IMR-90 (cell line): ENCODE measurements at regions not wholly inside any gene's neighbourhood (a gene's known extent, or its start where the extent isn't known, plus 50 kb on each side); places are given as distances from the start of the nearest gene placed in this dataset.

Experiments
- ATAC-seq: fragments of 200-7000 bp; cut with Tn5 transposase; 2 replicates; pipeline ENCODE4 v1.9.1; 2020; ENCODE audit warnings: low read depth, mild to moderate bottlenecking, moderate library complexity
- BruUV-seq: library from RNA; stranded (reverse); fragments of 400-500 nt; replicated peaks from 2 replicates; lab custom pipeline; 2021; lab: Mats Ljungman, UMichigan
- CTCF ChIA-PET: fragments of 300-600 bp; formaldehyde crosslinking; extraction: SDS; loops from one replicate; lab custom pipeline; 2021; ENCODE audit warnings: antibody characterized with exemption; lab: Yijun Ruan, JAX
- POLR2A ChIA-PET: fragments of 300-600 bp; sonication (Branson Sonifier 250); formaldehyde crosslinking; loops from one replicate; lab custom pipeline; 2022; ENCODE audit warnings: antibody characterized with exemption; ENCODE audit not compliant: unreplicated experiment; lab: Charles Lee
- DNase-seq: peaks from one replicate; pipeline ENCODE4 v3.0.0; 2013
- H2AFZ ChIP-seq: replicated peaks from 2 replicates; pipeline ENCODE3; 2013; ENCODE audit warnings: low read length, mild to moderate bottlenecking; ENCODE audit not compliant: poor library complexity
- H2AK5ac ChIP-seq: 2 replicates; pipeline ENCODE4 v1.6.1; 2013; ENCODE audit warnings: low read depth, low read length, inconsistent platforms
- H2AK9ac ChIP-seq: replicated peaks from 2 replicates; pipeline ENCODE3; 2013; ENCODE audit warnings: mild to moderate bottlenecking, low read depth, low read length, moderate library complexity; ENCODE audit not compliant: poor library complexity
- H2BK120ac ChIP-seq: 2 replicates; pipeline ENCODE4 v1.6.1; 2013; ENCODE audit warnings: low read depth, low read length, inconsistent platforms
- H2BK15ac ChIP-seq: 3 replicates; pipeline ENCODE4 v1.6.1; 2013; ENCODE audit warnings: low read depth, low read length, inconsistent platforms
- H2BK20ac ChIP-seq: 2 replicates; pipeline ENCODE4 v1.6.1; 2013; ENCODE audit warnings: low read depth, mild to moderate bottlenecking, inconsistent platforms, low read length, moderate library complexity
- H2BK5ac ChIP-seq: 2 replicates; pipeline ENCODE4 v1.6.1; 2013; ENCODE audit warnings: mild to moderate bottlenecking, low read depth, low read length, inconsistent platforms; ENCODE audit not compliant: poor library complexity, severe bottlenecking
- H3K14ac ChIP-seq: replicated peaks from 2 replicates; pipeline ENCODE4 v1.6.1; 2013; ENCODE audit warnings: low read depth, low read length, inconsistent platforms
- H3K18ac ChIP-seq: 2 replicates; pipeline ENCODE4 v1.6.1; 2013; ENCODE audit warnings: low read depth, low read length, control low read depth
- H3K23ac ChIP-seq: 2 replicates; pipeline ENCODE4 v1.6.1; 2013; ENCODE audit warnings: low read depth, low read length, inconsistent platforms
- H3K27ac ChIP-seq: 2 replicates; pipeline ENCODE4 v1.5.1; 2013; ENCODE audit warnings: mild to moderate bottlenecking, control low read depth, low read length; ENCODE audit not compliant: insufficient read depth
- H3K27me3 ChIP-seq: 2 replicates; pipeline ENCODE4 v1.6.1; 2013; ENCODE audit warnings: low read length; ENCODE audit not compliant: control insufficient read depth, insufficient read depth
- H3K36me3 ChIP-seq: 2 replicates; pipeline ENCODE4 v1.6.1; 2013; ENCODE audit warnings: low read length, mixed read lengths; ENCODE audit not compliant: control insufficient read depth, insufficient read depth
- H3K4ac ChIP-seq: 2 replicates; pipeline ENCODE4 v1.6.1; 2013; ENCODE audit warnings: low read depth, low read length, inconsistent platforms
- H3K4me1 ChIP-seq: 2 replicates; pipeline ENCODE4 v1.6.1; 2013; ENCODE audit warnings: low read length, mixed read lengths; ENCODE audit not compliant: control insufficient read depth, insufficient read depth
- H3K4me2 ChIP-seq: 2 replicates; pipeline ENCODE4 v1.6.1; 2013; ENCODE audit warnings: low read depth, mild to moderate bottlenecking, control low read depth, low read length, moderate library complexity
- H3K4me3 ChIP-seq: 2 replicates; pipeline ENCODE4 v1.5.1; 2013; ENCODE audit warnings: low read depth, mild to moderate bottlenecking, control low read depth, low read length, moderate library complexity; ENCODE audit not compliant: insufficient read depth
- H3K56ac ChIP-seq: 2 replicates; pipeline ENCODE4 v1.6.1; 2013; ENCODE audit warnings: low read length, inconsistent platforms; ENCODE audit not compliant: insufficient read depth; ENCODE audit errors: extremely low read depth
- H3K79me1 ChIP-seq, 2 experiments: 2 replicates each; pipeline ENCODE4 v1.6.1; 2013; ENCODE audit warnings: low read length in 2 of 2, inconsistent platforms in 1 of 2, low read depth in 1 of 2
- H3K9ac ChIP-seq: 2 replicates; pipeline ENCODE4 v1.6.1; 2013; ENCODE audit warnings: low read depth, low read length, control low read depth
- H3K9me1 ChIP-seq: 2 replicates; pipeline ENCODE4 v1.6.1; 2013; ENCODE audit warnings: low read length, inconsistent platforms; ENCODE audit not compliant: insufficient read depth
- H3K9me3 ChIP-seq: 2 replicates; pipeline ENCODE4 v1.6.1; 2013; ENCODE audit warnings: low read length; ENCODE audit not compliant: control insufficient read depth, insufficient read depth
- H4K20me1 ChIP-seq: 2 replicates; pipeline ENCODE4 v1.6.1; 2013; ENCODE audit warnings: low read length, inconsistent platforms; ENCODE audit not compliant: insufficient read depth
- H4K5ac ChIP-seq: 2 replicates; pipeline ENCODE4 v1.6.1; 2013; ENCODE audit warnings: mild to moderate bottlenecking, low read depth, low read length, control low read depth
- H4K8ac ChIP-seq, 2 experiments: 2 replicates each; pipeline ENCODE4 v1.6.1; 2013; ENCODE audit warnings: low read depth in 2 of 2, low read length in 2 of 2, control low read depth in 1 of 2, inconsistent platforms in 1 of 2
- H4K91ac ChIP-seq: 2 replicates; pipeline ENCODE4 v1.6.1; 2013; ENCODE audit warnings: low read depth, low read length, inconsistent platforms; ENCODE audit not compliant: insufficient read depth
- FOS ChIP-seq: fragments of 150-350 bp; IDR thresholded peaks from 2 replicates; pipeline ENCODE4 v1.6.1; 2016; ENCODE audit warnings: low read depth, low read length
- MAZ ChIP-seq: IDR thresholded peaks from 2 replicates; pipeline ENCODE4 v1.6.1; 2012; ENCODE audit warnings: low read depth, mild to moderate bottlenecking, low read length, improper control_type of control experiment, moderate library complexity, borderline replicate concordance
- RAD21 ChIP-seq: IDR thresholded peaks from 2 replicates; pipeline ENCODE4 v1.6.1; 2012; ENCODE audit warnings: low read length, improper control_type of control experiment
- RCOR1 ChIP-seq: IDR thresholded peaks from 2 replicates; pipeline ENCODE4 v1.6.1; 2012; ENCODE audit warnings: mild to moderate bottlenecking, low read length, improper control_type of control experiment; ENCODE audit not compliant: insufficient replicate concordance
- RFX5 ChIP-seq: IDR thresholded peaks from 2 replicates; pipeline ENCODE4 v1.8.0; 2012; ENCODE audit warnings: low read depth, mild to moderate bottlenecking, low read length, moderate library complexity
- SMC3 ChIP-seq: fragments of 150-350 bp; IDR thresholded peaks from 2 replicates; pipeline ENCODE4 v1.6.1; 2016; ENCODE audit warnings: low read depth, mild to moderate bottlenecking, antibody characterized with exemption, low read length, moderate library complexity
- WGBS, 2 experiments: methylation state at CpG; one replicate each; pipeline versions ENCODE4 v1.1.5 to v1.1.7; 2013; ENCODE audit warnings: missing lambda C conversion rate in 2 of 2; ENCODE audit not compliant: insufficient read length in 1 of 2; ENCODE audit errors: extremely low coverage in 2 of 2; 5-methylcytosine and 5-hydroxymethylcytosine counted together
- dilution Hi-C: fragments of 300-500 bp; cut with HindIII; formaldehyde crosslinking; loops from one replicate; pipeline ENCODE4 v1.14.3; 2018; ENCODE audit warnings: low sequenced_read_pairs; ENCODE audit not compliant: unreplicated experiment
- in situ Hi-C: fragments of 300-500 bp; cut with MboI; formaldehyde crosslinking; loops from 3 replicates; pipeline ENCODE4 v1.14.3; 2019; ENCODE audit warnings: low sequenced_read_pairs, inconsistent platforms, mixed read lengths
- intact Hi-C: fragments of 100-400 bp; cut with micrococcal nuclease; formaldehyde crosslinking; loops from 2 replicates; pipeline ENCODE4 v1.10.0; 2022
- TF ChIP-seq, protein P1 (sequence below): fragments of 150-350 bp; IDR thresholded peaks from 2 replicates; pipeline ENCODE4 v1.6.1; 2017; ENCODE audit warnings: mild to moderate bottlenecking, antibody characterized with exemption, low read length, low read depth
- TF ChIP-seq, protein P2 (sequence below): fragments of 150-350 bp; IDR thresholded peaks from 2 replicates; pipeline ENCODE4 v1.6.1; 2016; ENCODE audit warnings: low read depth, mild to moderate bottlenecking, low read length, moderate library complexity, borderline replicate concordance

DNA sequence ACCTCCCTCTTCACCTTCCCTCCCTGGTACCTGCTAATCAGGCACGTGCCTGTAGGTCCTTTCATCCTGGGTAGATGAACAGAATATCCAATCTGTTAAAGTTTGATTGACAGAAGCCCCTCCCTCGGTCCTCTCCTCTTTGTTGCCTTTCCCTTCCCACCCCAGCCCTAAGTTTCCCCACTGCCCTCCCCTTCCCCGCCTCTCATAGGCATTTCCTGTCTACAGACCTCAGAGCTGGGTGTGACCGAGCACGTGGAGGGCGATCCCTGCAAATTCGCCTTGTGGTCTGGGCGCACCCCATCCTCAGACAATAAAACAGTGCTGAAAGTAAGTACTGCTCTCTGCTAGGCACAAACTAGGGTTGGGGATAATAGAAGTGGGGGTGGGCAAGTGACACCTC is 239.2 kb upstream of the UMPS start:
- no peak overlapping the region for H2AK5ac ChIP-seq
- no peak overlapping the region for H3K4me2 ChIP-seq
- intact Hi-C loops, result no loop called here
- no peak for DNase-seq
- H4K8ac ChIP-seq, result no peak overlapping the region
- WGBS, 2 experiments, result 80% methylated on average over 3 of the region's 8 CpGs; no CpG with 5 or more reads in 1 of the 2 experiments
- no peak for TF ChIP-seq RFX5
- TF ChIP-seq, protein P1, sequence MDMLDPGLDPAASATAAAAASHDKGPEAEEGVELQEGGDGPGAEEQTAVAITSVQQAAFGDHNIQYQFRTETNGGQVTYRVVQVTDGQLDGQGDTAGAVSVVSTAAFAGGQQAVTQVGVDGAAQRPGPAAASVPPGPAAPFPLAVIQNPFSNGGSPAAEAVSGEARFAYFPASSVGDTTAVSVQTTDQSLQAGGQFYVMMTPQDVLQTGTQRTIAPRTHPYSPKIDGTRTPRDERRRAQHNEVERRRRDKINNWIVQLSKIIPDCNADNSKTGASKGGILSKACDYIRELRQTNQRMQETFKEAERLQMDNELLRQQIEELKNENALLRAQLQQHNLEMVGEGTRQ, result no peak
- TF ChIP-seq SMC3, result no peak
- no peak for TF ChIP-seq RAD21
- TF ChIP-seq FOS, result no peak
- no peak for TF ChIP-seq MAZ
- TF ChIP-seq RCOR1, result no peak
- TF ChIP-seq, protein P2, sequence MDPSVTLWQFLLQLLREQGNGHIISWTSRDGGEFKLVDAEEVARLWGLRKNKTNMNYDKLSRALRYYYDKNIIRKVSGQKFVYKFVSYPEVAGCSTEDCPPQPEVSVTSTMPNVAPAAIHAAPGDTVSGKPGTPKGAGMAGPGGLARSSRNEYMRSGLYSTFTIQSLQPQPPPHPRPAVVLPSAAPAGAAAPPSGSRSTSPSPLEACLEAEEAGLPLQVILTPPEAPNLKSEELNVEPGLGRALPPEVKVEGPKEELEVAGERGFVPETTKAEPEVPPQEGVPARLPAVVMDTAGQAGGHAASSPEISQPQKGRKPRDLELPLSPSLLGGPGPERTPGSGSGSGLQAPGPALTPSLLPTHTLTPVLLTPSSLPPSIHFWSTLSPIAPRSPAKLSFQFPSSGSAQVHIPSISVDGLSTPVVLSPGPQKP, result no peak
- no peak overlapping the region for H2BK120ac ChIP-seq
- no peak for ATAC-seq
- H3K56ac ChIP-seq, result no peak overlapping the region
- POLR2A ChIA-PET, result no interaction called here
- H3K36me3 ChIP-seq, result no peaks in the 10 kb centered on the region
- H2AK9ac ChIP-seq, result no peak overlapping the region
- H3K4me3 ChIP-seq, result no peak overlapping the region
- H4K20me1 ChIP-seq, result no peaks in the 10 kb centered on the region; the same call in 1 of the 2 replicates
- BruUV-seq, result no TSS peak
- no peak overlapping the region for H2BK15ac ChIP-seq
- peaks cover 4% of the 10 kb centered on the region; the same call in 1 of the 2 replicates for H3K9me1 ChIP-seq
- 0 out of 2 replicates have a peak, but pooled peaks cover 2% of the 10 kb centered on the region for H3K27me3 ChIP-seq
- no peak overlapping the region for H3K14ac ChIP-seq
- dilution Hi-C loops, result no loop called here
- no peak overlapping the region for H3K18ac ChIP-seq
- H3K4me1 ChIP-seq, result no peaks in the 10 kb centered on the region
- no peak overlapping the region for H4K91ac ChIP-seq
- H3K9me3 ChIP-seq, result no peaks in the 10 kb centered on the region
- no peak overlapping the region for H4K5ac ChIP-seq
- H3K27ac ChIP-seq, result no peak overlapping the region
- no peak overlapping the region for H3K23ac ChIP-seq
- CTCF ChIA-PET, result no interaction called here
- H3K4ac ChIP-seq, result no peak overlapping the region
- in situ Hi-C loops, result no loop called here
- H2BK20ac ChIP-seq, result no peak overlapping the region
- H3K79me1 ChIP-seq, result no peaks in the 10 kb centered on the region
- no peak overlapping the region for H2AFZ ChIP-seq
- H2BK5ac ChIP-seq, result no peak overlapping the region
- no peak overlapping the region for H3K9ac ChIP-seq
